ENCODE measurements at regions not wholly inside any gene's neighbourhood (a gene's known extent, or its start where the extent isn't known, plus 50 kb on each side); places are given as distances from the start of the nearest gene placed in this dataset.

DNA sequence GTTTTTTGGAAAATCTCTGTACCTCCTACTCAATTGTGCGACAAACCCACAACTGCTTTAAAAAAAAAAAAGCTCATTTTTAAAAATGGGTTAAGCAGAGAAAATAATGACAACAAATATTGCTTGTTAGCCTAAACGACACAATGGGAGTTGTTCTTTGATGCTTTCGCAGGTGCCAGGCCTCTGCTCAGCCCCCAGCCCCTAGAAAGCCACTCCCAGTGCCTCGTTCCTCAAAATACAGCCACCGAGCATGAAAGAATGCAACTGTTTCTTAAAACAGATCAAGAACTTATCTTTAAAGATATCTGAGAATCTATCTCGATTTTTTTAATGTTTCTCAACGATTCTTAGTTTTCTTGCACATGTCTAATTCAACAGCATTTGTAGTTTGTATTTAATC is 85.2 kb upstream of the PFKP start:
- no peaks in the 10 kb centered on the region for H3K27me3 ChIP-seq
- no peak for DNase-seq (ENCODE audit: low spot score in 2 of 2)
- no peak overlapping the region for H3K4me3 ChIP-seq
- TF ChIP-seq POLR2A (IDR thresholded peaks at IDR 0.05) (no peak), POLR2AphosphoS5 (IDR thresholded peaks at IDR 0.05) (no peak), EP300 (IDR thresholded peaks at IDR 0.05) (no peak), CTCF (IDR thresholded peaks at IDR 0.05) (no peak)
- no peak overlapping the region for H3K27ac ChIP-seq
- H3K9me3 ChIP-seq, result no peaks in the 10 kb centered on the region
- H3K36me3 ChIP-seq, result no peaks in the 10 kb centered on the region
- 62% methylated on average over 7 of the region's 7 CpGs for WGBS
- H3K4me1 ChIP-seq, result peaks cover 11% of the 10 kb centered on the region

DNA sequence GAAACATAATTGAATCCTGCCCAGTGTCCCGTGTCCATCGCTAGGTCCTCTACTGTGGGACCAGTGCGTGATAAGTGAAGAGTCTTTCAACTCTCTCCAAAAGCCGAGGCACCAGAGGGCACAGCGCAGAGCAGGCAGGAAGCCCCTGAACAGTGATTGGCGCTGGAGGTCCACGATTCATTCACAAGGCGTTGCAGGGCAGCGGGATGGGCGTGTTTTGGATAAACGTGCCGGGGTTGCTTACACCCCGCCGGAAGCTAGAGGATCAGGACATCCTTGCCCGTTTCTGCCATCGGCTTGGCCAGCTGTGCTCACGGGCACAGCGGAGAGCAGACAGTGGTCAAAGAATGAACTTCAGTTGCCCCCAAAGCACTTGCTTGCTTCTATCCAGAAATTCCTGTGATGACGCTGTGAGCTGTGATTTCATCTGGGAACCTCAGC is 86.0 kb upstream of the PFKP start:
- WGBS, result 80% methylated on average over 19 of the region's 19 CpGs
- Histone ChIP-seq H3K36me3 (no peaks in the 10 kb centered on the region), H3K27me3 (no peaks in the 10 kb centered on the region), H3K4me3 (no peak overlapping the region), H3K4me1 (peaks cover 9% of the 10 kb centered on the region), H3K9me3 (no peaks in the 10 kb centered on the region), H3K27ac (no peak overlapping the region)
- DNase-seq (ENCODE audit: low spot score in 2 of 2), result no peak
- TF ChIP-seq EP300 (IDR thresholded peaks at IDR 0.05) (no peak), POLR2AphosphoS5 (IDR thresholded peaks at IDR 0.05) (no peak), POLR2A (IDR thresholded peaks at IDR 0.05) (no peak), CTCF (IDR thresholded peaks at IDR 0.05) (no peak)

- TF ChIP-seq POLR2A (IDR thresholded peaks at IDR 0.05) (no peak), POLR2AphosphoS5 (IDR thresholded peaks at IDR 0.05) (no peak), EP300 (IDR thresholded peaks at IDR 0.05) (no peak), CTCF (IDR thresholded peaks at IDR 0.05) (no peak)
- H3K27me3 ChIP-seq, result no peaks in the 10 kb centered on the region
- no peak for DNase-seq (ENCODE audit: low spot score in 2 of 2)
- 79% methylated on average over 10 of the region's 10 CpGs for WGBS
- peaks cover 4% of the 10 kb centered on the region for H3K4me1 ChIP-seq
- H3K27ac ChIP-seq, result no peak overlapping the region
- H3K9me3 ChIP-seq, result no peaks in the 10 kb centered on the region
- H3K36me3 ChIP-seq, result no peaks in the 10 kb centered on the region
- no peak overlapping the region for H3K4me3 ChIP-seq
Observed at GRCh38 chr10:2980791-2981360, 86.5 kb upstream of the PFKP start.

- no peak for DNase-seq (ENCODE audit: low spot score in 2 of 2)
- Histone ChIP-seq H3K9me3 (no peaks in the 10 kb centered on the region), H3K4me3 (no peak overlapping the region), H3K36me3 (no peaks in the 10 kb centered on the region), H3K27ac (no peak overlapping the region), H3K27me3 (no peaks in the 10 kb centered on the region), H3K4me1 (no peaks in the 10 kb centered on the region)
- no peak for TF ChIP-seq CTCF (IDR thresholded peaks at IDR 0.05)
- no peak for TF ChIP-seq POLR2AphosphoS5 (IDR thresholded peaks at IDR 0.05)
- TF ChIP-seq POLR2A (IDR thresholded peaks at IDR 0.05), result no peak
- TF ChIP-seq EP300 (IDR thresholded peaks at IDR 0.05), result no peak
- WGBS, result 90% methylated on average over 5 of the region's 5 CpGs
Observed at GRCh38 chr10:2980116-2980515, 87.2 kb upstream of the PFKP start.

DNA sequence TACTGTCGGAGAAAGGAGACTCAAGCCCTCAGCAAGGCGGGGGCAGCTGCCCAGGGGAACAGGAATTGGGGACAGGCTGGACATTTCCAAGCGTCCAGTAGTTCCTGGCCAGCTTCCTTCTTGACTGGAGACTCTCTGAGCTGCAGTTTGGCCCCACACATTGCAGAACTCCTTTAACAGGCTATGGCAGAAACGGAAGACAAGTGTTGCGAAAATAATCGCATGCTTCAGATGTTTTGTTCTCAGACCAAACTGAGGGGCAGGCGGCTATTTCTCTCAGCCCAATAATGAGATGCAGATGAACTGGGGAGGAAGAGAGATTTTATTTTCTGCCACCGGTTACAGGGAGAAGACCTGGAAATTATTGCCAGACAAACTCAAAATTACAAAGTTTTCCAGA is 88.0 kb upstream of the PFKP start:
- H3K36me3 ChIP-seq, result no peaks in the 10 kb centered on the region
- 68% methylated on average over 8 of the region's 8 CpGs for WGBS
- TF ChIP-seq POLR2AphosphoS5 (IDR thresholded peaks at IDR 0.05) (no peak), CTCF (IDR thresholded peaks at IDR 0.05) (no peak), POLR2A (IDR thresholded peaks at IDR 0.05) (no peak), EP300 (IDR thresholded peaks at IDR 0.05) (no peak)
- no peak overlapping the region for H3K27ac ChIP-seq
- no peaks in the 10 kb centered on the region for H3K4me1 ChIP-seq
- H3K9me3 ChIP-seq, result no peaks in the 10 kb centered on the region
- no peak overlapping the region for H3K4me3 ChIP-seq
- no peaks in the 10 kb centered on the region for H3K27me3 ChIP-seq
- no peak for DNase-seq (ENCODE audit: low spot score in 2 of 2)

Data from suprapubic skin (tissue), 4 donors.